ENCODE measurements at regions not wholly inside any gene's neighbourhood (a gene's known extent, or its start where the extent isn't known, plus 50 kb on each side); places are given as distances from the start of the nearest gene placed in this dataset.

GRCh38 chr6:11961923-11962322 is 50.2 kb upstream of the HIVEP1 start:
- Mint-ChIP-seq H3K27me3 (ENCODE audit: unreplicated experiment) (no peaks in the 10 kb centered on the region), H3K36me3 (ENCODE audit: unreplicated experiment) (no peaks in the 10 kb centered on the region), H3K27ac (ENCODE audit: unreplicated experiment) (no peak overlapping the region), H3K4me3 (ENCODE audit: unreplicated experiment) (no peak overlapping the region), H3K9me3 (ENCODE audit: unreplicated experiment) (no peaks in the 10 kb centered on the region), H3K4me1 (ENCODE audit: unreplicated experiment) (no peaks in the 10 kb centered on the region)
- TF ChIP-seq CTCF (IDR thresholded peaks at IDR 0.05), result no peak
- no peak for DNase-seq (ENCODE audit: extremely low spot score, unreplicated experiment)

- no peaks in the 10 kb centered on the region for H3K36me3 Mint-ChIP-seq (ENCODE audit: unreplicated experiment)
- H3K27me3 Mint-ChIP-seq (ENCODE audit: unreplicated experiment), result no peaks in the 10 kb centered on the region
- TF ChIP-seq CTCF (IDR thresholded peaks at IDR 0.05), result no peak
- no peak overlapping the region for H3K27ac Mint-ChIP-seq (ENCODE audit: unreplicated experiment)
- no peaks in the 10 kb centered on the region for H3K4me1 Mint-ChIP-seq (ENCODE audit: unreplicated experiment)
- no peak for DNase-seq (ENCODE audit: extremely low spot score, unreplicated experiment)
- H3K9me3 Mint-ChIP-seq (ENCODE audit: unreplicated experiment), result no peaks in the 10 kb centered on the region
- no peak overlapping the region for H3K4me3 Mint-ChIP-seq (ENCODE audit: unreplicated experiment)
Measured at GRCh38 chr6:11960909-11961779, 51.0 kb upstream of the HIVEP1 start.

GRCh38 chr6:11956781-11957180 is 55.3 kb upstream of the HIVEP1 start:
- no peak overlapping the region for H3K27ac Mint-ChIP-seq (ENCODE audit: unreplicated experiment)
- H3K36me3 Mint-ChIP-seq (ENCODE audit: unreplicated experiment), result no peaks in the 10 kb centered on the region
- no peak for DNase-seq (ENCODE audit: extremely low spot score, unreplicated experiment)
- no peaks in the 10 kb centered on the region for H3K27me3 Mint-ChIP-seq (ENCODE audit: unreplicated experiment)
- no peak overlapping the region for H3K4me3 Mint-ChIP-seq (ENCODE audit: unreplicated experiment)
- H3K9me3 Mint-ChIP-seq (ENCODE audit: unreplicated experiment), result no peaks in the 10 kb centered on the region
- peaks cover 14% of the 10 kb centered on the region for H3K4me1 Mint-ChIP-seq (ENCODE audit: unreplicated experiment)
- TF ChIP-seq CTCF (IDR thresholded peaks at IDR 0.05), result no peak

GRCh38 chr6:11953641-11954040 is 58.5 kb upstream of the HIVEP1 start:
- Mint-ChIP-seq H3K4me1 (ENCODE audit: unreplicated experiment) (peaks cover 14% of the 10 kb centered on the region), H3K9me3 (ENCODE audit: unreplicated experiment) (no peaks in the 10 kb centered on the region), H3K27me3 (ENCODE audit: unreplicated experiment) (no peaks in the 10 kb centered on the region), H3K36me3 (ENCODE audit: unreplicated experiment) (no peaks in the 10 kb centered on the region), H3K27ac (ENCODE audit: unreplicated experiment) (no peak overlapping the region), H3K4me3 (ENCODE audit: unreplicated experiment) (no peak overlapping the region)
- TF ChIP-seq CTCF (IDR thresholded peaks at IDR 0.05), result no peak
- DNase-seq (ENCODE audit: extremely low spot score, unreplicated experiment), result no peak

- no peak for DNase-seq (ENCODE audit: extremely low spot score, unreplicated experiment)
- Mint-ChIP-seq H3K27me3 (ENCODE audit: unreplicated experiment) (no peaks in the 10 kb centered on the region), H3K36me3 (ENCODE audit: unreplicated experiment) (no peaks in the 10 kb centered on the region), H3K4me3 (ENCODE audit: unreplicated experiment) (no peak overlapping the region), H3K4me1 (ENCODE audit: unreplicated experiment) (peaks cover 14% of the 10 kb centered on the region), H3K9me3 (ENCODE audit: unreplicated experiment) (no peaks in the 10 kb centered on the region), H3K27ac (ENCODE audit: unreplicated experiment) (peak overlapping the region; percentile 43)
- TF ChIP-seq CTCF (IDR thresholded peaks at IDR 0.05), result no peak
Measured at GRCh38 chr6:11952316-11952715, 59.8 kb upstream of the HIVEP1 start.
